ENCODE measurements at regions not wholly inside any gene's neighbourhood (a gene's known extent, or its start where the extent isn't known, plus 50 kb on each side); places are given as distances from the start of the nearest gene placed in this dataset.

DNA sequence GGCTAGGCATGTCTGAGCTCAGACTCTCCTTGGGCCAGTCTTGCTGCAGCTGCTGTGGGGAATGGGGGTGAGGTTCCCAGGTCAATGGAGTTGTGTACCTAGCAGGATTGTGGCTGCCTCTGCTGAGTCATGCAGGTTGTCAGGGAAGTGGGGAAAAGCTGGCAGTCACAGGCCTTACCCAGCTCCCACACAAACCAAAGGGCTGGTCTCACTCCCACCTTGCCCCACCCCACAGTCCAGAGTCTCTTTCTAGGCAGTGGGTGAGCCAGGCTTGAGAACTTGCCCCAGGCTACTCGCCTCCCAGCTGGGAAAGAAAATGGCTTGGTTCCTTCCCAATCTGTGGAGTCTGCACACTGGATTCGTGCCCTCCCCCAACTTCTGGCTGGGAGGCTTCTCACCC, 65.7 kb downstream of the SCP2D1 start:
- TF ChIP-seq, protein P1, sequence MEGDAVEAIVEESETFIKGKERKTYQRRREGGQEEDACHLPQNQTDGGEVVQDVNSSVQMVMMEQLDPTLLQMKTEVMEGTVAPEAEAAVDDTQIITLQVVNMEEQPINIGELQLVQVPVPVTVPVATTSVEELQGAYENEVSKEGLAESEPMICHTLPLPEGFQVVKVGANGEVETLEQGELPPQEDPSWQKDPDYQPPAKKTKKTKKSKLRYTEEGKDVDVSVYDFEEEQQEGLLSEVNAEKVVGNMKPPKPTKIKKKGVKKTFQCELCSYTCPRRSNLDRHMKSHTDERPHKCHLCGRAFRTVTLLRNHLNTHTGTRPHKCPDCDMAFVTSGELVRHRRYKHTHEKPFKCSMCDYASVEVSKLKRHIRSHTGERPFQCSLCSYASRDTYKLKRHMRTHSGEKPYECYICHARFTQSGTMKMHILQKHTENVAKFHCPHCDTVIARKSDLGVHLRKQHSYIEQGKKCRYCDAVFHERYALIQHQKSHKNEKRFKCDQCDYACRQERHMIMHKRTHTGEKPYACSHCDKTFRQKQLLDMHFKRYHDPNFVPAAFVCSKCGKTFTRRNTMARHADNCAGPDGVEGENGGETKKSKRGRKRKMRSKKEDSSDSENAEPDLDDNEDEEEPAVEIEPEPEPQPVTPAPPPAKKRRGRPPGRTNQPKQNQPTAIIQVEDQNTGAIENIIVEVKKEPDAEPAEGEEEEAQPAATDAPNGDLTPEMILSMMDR (conservative IDR thresholded peaks at IDR 0.05; ENCODE audit: low read length) = no peak
- no peak for TF ChIP-seq EZH2phosphoT487 (IDR thresholded peaks at IDR 0.05; ENCODE audit: borderline replicate concordance)

Measured in Loucy (cell line).